H9 (cell line): ENCODE measurements at regions not wholly inside any gene's neighbourhood (a gene's known extent, or its start where the extent isn't known, plus 50 kb on each side); places are given as distances from the start of the nearest gene placed in this dataset.

Source experiments
- DNase-seq: peaks from one replicate; pipeline ENCODE4 v3.0.0-alpha.2; 2017
- H2AFZ ChIP-seq: one replicate; pipeline ENCODE4 v1.6.1; 2013; ENCODE audit warnings: mild to moderate bottlenecking, low read length, control low read depth, moderate library complexity
- H2AK5ac ChIP-seq: 2 replicates; pipeline ENCODE4 v1.6.1; 2013; ENCODE audit warnings: low read length, control low read depth, mixed read lengths; ENCODE audit not compliant: insufficient read length
- H2BK120ac ChIP-seq: one replicate; pipeline ENCODE4 v1.6.1; 2013; ENCODE audit warnings: low read depth, mild to moderate bottlenecking, low read length, control low read depth, inconsistent platforms; ENCODE audit not compliant: poor library complexity, severe bottlenecking
- H2BK12ac ChIP-seq: 2 replicates; pipeline ENCODE4 v1.6.1; 2013; ENCODE audit warnings: low read length, control low read depth, mixed read lengths, low read depth; ENCODE audit not compliant: insufficient read length
- H2BK15ac ChIP-seq: 2 replicates; pipeline ENCODE4 v1.6.1; 2013; ENCODE audit warnings: low read depth, low read length, control low read depth
- H2BK20ac ChIP-seq: one replicate; pipeline ENCODE4 v1.6.1; 2013; ENCODE audit warnings: low read depth, mild to moderate bottlenecking, low read length, control low read depth, inconsistent platforms; ENCODE audit not compliant: poor library complexity, severe bottlenecking
- H2BK5ac ChIP-seq: 2 replicates; pipeline ENCODE4 v1.6.1; 2013; ENCODE audit warnings: low read length, control low read depth, mixed read lengths; ENCODE audit not compliant: insufficient read length
- H3K14ac ChIP-seq: 2 replicates; pipeline ENCODE4 v1.6.1; 2013; ENCODE audit warnings: low read length, control low read depth; ENCODE audit not compliant: insufficient read depth
- H3K18ac ChIP-seq: 2 replicates; pipeline ENCODE4 v1.6.1; 2013; ENCODE audit warnings: low read depth, mild to moderate bottlenecking, mixed read lengths, low read length, control low read depth; ENCODE audit not compliant: insufficient read length
- H3K23ac ChIP-seq: 2 replicates; pipeline ENCODE4 v1.6.1; 2013; ENCODE audit warnings: low read length, control low read depth, mixed read lengths, low read depth; ENCODE audit not compliant: insufficient read length
- H3K23me2 ChIP-seq: 2 replicates; pipeline ENCODE4 v1.6.1; 2013; ENCODE audit warnings: low read depth, mild to moderate bottlenecking, mixed read lengths, low read length, control low read depth; ENCODE audit not compliant: insufficient read length, poor library complexity, severe bottlenecking
- H3K27ac ChIP-seq: 2 replicates; pipeline ENCODE4 v1.5.1; 2013; ENCODE audit warnings: low read length, control low read depth, mixed read lengths, low read depth; ENCODE audit not compliant: insufficient read length
- H3K27me3 ChIP-seq: 2 replicates; pipeline ENCODE4 v1.6.1; 2013; ENCODE audit warnings: low read length, control low read depth, inconsistent platforms; ENCODE audit not compliant: insufficient read depth
- H3K4ac ChIP-seq: 2 replicates; pipeline ENCODE4 v1.6.1; 2013; ENCODE audit warnings: low read depth, mild to moderate bottlenecking, control low read depth, inconsistent platforms, low read length, moderate library complexity
- H3K4me1 ChIP-seq: 2 replicates; pipeline ENCODE4 v1.6.1; 2013; ENCODE audit warnings: low read length, control low read depth, inconsistent platforms; ENCODE audit not compliant: insufficient read depth
- H3K4me2 ChIP-seq: 2 replicates; pipeline ENCODE4 v1.6.1; 2013; ENCODE audit warnings: low read length, control low read depth, mixed read lengths; ENCODE audit not compliant: insufficient read length, insufficient read depth
- H3K56ac ChIP-seq: 2 replicates; pipeline ENCODE4 v1.6.1; 2013; ENCODE audit warnings: low read depth, mild to moderate bottlenecking, mixed read lengths, low read length, control low read depth; ENCODE audit not compliant: insufficient read length
- H3K79me1 ChIP-seq: 2 replicates; pipeline ENCODE4 v1.6.1; 2013; ENCODE audit warnings: low read depth, mild to moderate bottlenecking, moderate library complexity, low read length, control low read depth, inconsistent platforms; ENCODE audit not compliant: insufficient read depth, poor library complexity, severe bottlenecking
- H3K79me2 ChIP-seq: 2 replicates; pipeline ENCODE4 v1.6.1; 2013; ENCODE audit warnings: low read length, control low read depth, inconsistent platforms; ENCODE audit not compliant: insufficient read depth
- H3K9ac ChIP-seq: 2 replicates; pipeline ENCODE4 v1.6.1; 2013; ENCODE audit warnings: low read length, control low read depth, mixed read lengths; ENCODE audit not compliant: insufficient read length; ENCODE audit errors: extremely low read depth
- H3K9me3 ChIP-seq: one replicate; pipeline ENCODE4 v1.6.1; 2013; ENCODE audit warnings: low read depth, low read length, inconsistent platforms; ENCODE audit not compliant: control insufficient read depth
- H3T11ph ChIP-seq: one replicate; pipeline ENCODE4 v1.6.1; 2013; ENCODE audit warnings: mild to moderate bottlenecking, low read length, control low read depth, inconsistent platforms
- H4K20me1 ChIP-seq: one replicate; pipeline ENCODE4 v1.6.1; 2013; ENCODE audit not compliant: control insufficient read depth, insufficient read length, insufficient read depth
- H4K5ac ChIP-seq: 2 replicates; pipeline ENCODE4 v1.6.1; 2013; ENCODE audit warnings: low read depth, mild to moderate bottlenecking, mixed read lengths, low read length, control low read depth; ENCODE audit not compliant: insufficient read length
- H4K8ac ChIP-seq: replicated peaks from 2 replicates; pipeline ENCODE4 v1.6.1; 2013; ENCODE audit warnings: low read length, control low read depth, mixed read lengths, low read depth; ENCODE audit not compliant: insufficient read length
- H4K91ac ChIP-seq: 2 replicates; pipeline ENCODE4 v1.6.1; 2013; ENCODE audit warnings: low read depth, mild to moderate bottlenecking, moderate library complexity, mixed read lengths, low read length, control low read depth; ENCODE audit not compliant: insufficient read length
- H3K27ac Mint-ChIP-seq, 3 experiments: 2 replicates in 2 of 3; 3 replicates in 1 of 3; pipeline ENCODE4 v1.8.0; 2020 to 2021; ENCODE audit warnings: mixed read lengths in 3 of 3, mild to moderate bottlenecking in 1 of 3, moderate library complexity in 1 of 3
- H3K27me3 Mint-ChIP-seq: 2 replicates; pipeline ENCODE4 v1.8.0; 2021; ENCODE audit warnings: low read depth, mild to moderate bottlenecking, moderate library complexity, mixed read lengths
- H3K36me3 Mint-ChIP-seq, 3 experiments: 2 replicates in 2 of 3; 3 replicates in 1 of 3; pipeline ENCODE4 v1.8.0; 2020 to 2021; ENCODE audit warnings: low read depth in 3 of 3, mixed read lengths in 3 of 3; ENCODE audit not compliant: insufficient read depth in 1 of 3
- H3K4me1 Mint-ChIP-seq, 2 experiments: 2 replicates each; pipeline ENCODE4 v1.8.0; 2020; ENCODE audit warnings: mixed read lengths in 2 of 2
- H3K4me3 Mint-ChIP-seq, 2 experiments: 2 replicates in 1 of 2; 3 replicates in 1 of 2; pipeline ENCODE4 v1.8.0; 2020 to 2021; ENCODE audit warnings: mild to moderate bottlenecking in 2 of 2, mixed read lengths in 2 of 2, moderate library complexity in 1 of 2
- H3K9me3 Mint-ChIP-seq, 2 experiments: 2 replicates in 1 of 2; 3 replicates in 1 of 2; pipeline ENCODE4 v1.8.0; 2020; ENCODE audit warnings: mild to moderate bottlenecking in 2 of 2, mixed read lengths in 2 of 2, moderate library complexity in 1 of 2
- WGBS: extraction: QIAGEN DNeasy Blood & Tissue Kit; methylation state at CpG from one replicate; pipeline ENCODE4 v1.1.7; 2013; ENCODE audit warnings: missing lambda C conversion rate, low lambda C conversion rate, mixed read lengths; ENCODE audit not compliant: insufficient read length; ENCODE audit errors: extremely low coverage; 5-methylcytosine and 5-hydroxymethylcytosine counted together
- TF ChIP-seq, protein P1 (sequence below): fragments of 200-600 bp; sonication (generic); conservative IDR thresholded peaks from 3 replicates; pipeline ENCODE4 v1.8.0; 2021; ENCODE audit warnings: antibody characterized with exemption, mild to moderate bottlenecking

- H2AK5ac ChIP-seq: no peak overlapping the region
- H4K20me1 ChIP-seq: no peaks in the 10 kb centered on the region
- Mint-ChIP-seq H3K4me3 (no peak overlapping the region), H3K27me3 (no peaks in the 10 kb centered on the region; the same call in 1 of the 2 replicates), H3K9me3 (no peaks in the 10 kb centered on the region), H3K4me1 (peaks cover 0 to 10% of the 10 kb centered on the region in 2 experiments; a peak in 2 of 4 replicates), H3K27ac (no peak overlapping the region), H3K36me3 (no peaks in the 10 kb centered on the region)
- peak overlapping the region; percentile 37; the same call in 1 of the 2 replicates for H3K14ac ChIP-seq
- WGBS: no CpG with 5 or more reads among the region's 2 CpGs
- H3K27me3 ChIP-seq: no peaks in the 10 kb centered on the region
- no peaks in the 10 kb centered on the region for H3K9me3 ChIP-seq
- H3K79me1 ChIP-seq: no peaks in the 10 kb centered on the region
- no peaks in the 10 kb centered on the region for H3K79me2 ChIP-seq
- H3T11ph ChIP-seq: no peak overlapping the region
- H2AFZ ChIP-seq: no peak overlapping the region
- H3K4me1 ChIP-seq: no peaks in the 10 kb centered on the region
- no peak overlapping the region for H2BK12ac ChIP-seq
- H3K23me2 ChIP-seq: no peaks in the 10 kb centered on the region
- no peak overlapping the region for H3K4me2 ChIP-seq
- H3K18ac ChIP-seq: no peak overlapping the region
- H3K23ac ChIP-seq: no peak overlapping the region
- no peak overlapping the region for H2BK5ac ChIP-seq
- H3K4ac ChIP-seq: no peak overlapping the region
- DNase-seq: no peak
- no peak overlapping the region for H4K5ac ChIP-seq
- H2BK15ac ChIP-seq: no peak overlapping the region
- H2BK20ac ChIP-seq: no peak overlapping the region
- no peak overlapping the region for H4K8ac ChIP-seq
- no peak overlapping the region for H3K9ac ChIP-seq
- H4K91ac ChIP-seq: no peak overlapping the region
- TF ChIP-seq, protein P1, sequence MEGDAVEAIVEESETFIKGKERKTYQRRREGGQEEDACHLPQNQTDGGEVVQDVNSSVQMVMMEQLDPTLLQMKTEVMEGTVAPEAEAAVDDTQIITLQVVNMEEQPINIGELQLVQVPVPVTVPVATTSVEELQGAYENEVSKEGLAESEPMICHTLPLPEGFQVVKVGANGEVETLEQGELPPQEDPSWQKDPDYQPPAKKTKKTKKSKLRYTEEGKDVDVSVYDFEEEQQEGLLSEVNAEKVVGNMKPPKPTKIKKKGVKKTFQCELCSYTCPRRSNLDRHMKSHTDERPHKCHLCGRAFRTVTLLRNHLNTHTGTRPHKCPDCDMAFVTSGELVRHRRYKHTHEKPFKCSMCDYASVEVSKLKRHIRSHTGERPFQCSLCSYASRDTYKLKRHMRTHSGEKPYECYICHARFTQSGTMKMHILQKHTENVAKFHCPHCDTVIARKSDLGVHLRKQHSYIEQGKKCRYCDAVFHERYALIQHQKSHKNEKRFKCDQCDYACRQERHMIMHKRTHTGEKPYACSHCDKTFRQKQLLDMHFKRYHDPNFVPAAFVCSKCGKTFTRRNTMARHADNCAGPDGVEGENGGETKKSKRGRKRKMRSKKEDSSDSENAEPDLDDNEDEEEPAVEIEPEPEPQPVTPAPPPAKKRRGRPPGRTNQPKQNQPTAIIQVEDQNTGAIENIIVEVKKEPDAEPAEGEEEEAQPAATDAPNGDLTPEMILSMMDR: no peak
- no peak overlapping the region for H3K27ac ChIP-seq
- no peak overlapping the region for H3K56ac ChIP-seq
- no peak overlapping the region for H2BK120ac ChIP-seq
Measured at GRCh38 chr7:46569133-46569465, 648.0 kb upstream of the IGFBP3 start.
